ENCODE measurements at regions not wholly inside any gene's neighbourhood (a gene's known extent, or its start where the extent isn't known, plus 50 kb on each side); places are given as distances from the start of the nearest gene placed in this dataset.

GRCh38 chrX:65588795-65589194 is 54.2 kb upstream of the LAS1L start:
- TF ChIP-seq CTCF (IDR thresholded peaks at IDR 0.05) (no peak), POLR2AphosphoS5 (IDR thresholded peaks at IDR 0.05) (no peak), EP300 (IDR thresholded peaks at IDR 0.05) (no peak), POLR2A (IDR thresholded peaks at IDR 0.05) (no peak)

Measured in stomach (tissue), 4 donors.